Endothelial cell of umbilical vein (primary cell): ENCODE measurements at regions not wholly inside any gene's neighbourhood (a gene's known extent, or its start where the extent isn't known, plus 50 kb on each side); places are given as distances from the start of the nearest gene placed in this dataset.

Source experiments
- BruUV-seq: library from RNA; stranded (reverse); fragments of 400-500 nt; replicated peaks from 2 replicates; lab custom pipeline; 2021; lab: Mats Ljungman, UMichigan
- CTCF ChIA-PET: fragments of 300-600, 350-600 bp; sonication (Branson Sonifier 250); formaldehyde crosslinking; loops from one replicate; lab custom pipeline; 2021; ENCODE audit warnings: antibody characterized with exemption, inconsistent platforms; lab: Charles Lee
- POLR2A ChIA-PET: fragments of 300-600, 350-600 bp; sonication (Branson Sonifier 250); formaldehyde crosslinking; loops from one replicate; lab custom pipeline; 2021; ENCODE audit warnings: antibody characterized with exemption, inconsistent platforms; lab: Charles Lee
- DNase-seq: peaks from one replicate; pipeline ENCODE4 v3.0.0-alpha.2; 2011; ENCODE audit warnings: low read depth, low spot score
- FAIRE-seq: peaks from 2 replicates; lab custom pipeline; 2011; peaks lifted over from hg19 to GRCh38; lab: Jason Lieb, UNC
- H2AFZ ChIP-seq: 2 replicates; pipeline ENCODE4 v1.6.0; 2012; ENCODE audit warnings: low read depth, low read length, control low read depth, inconsistent platforms
- H3K27ac ChIP-seq: 2 replicates; pipeline ENCODE4 v1.5.1; 2011; ENCODE audit warnings: low read depth, mild to moderate bottlenecking, control low read depth, low read length, moderate library complexity; ENCODE audit not compliant: insufficient read depth
- H3K27me3 ChIP-seq, 2 experiments: 2 replicates each; pipeline versions ENCODE4 v1.6.0 to v1.6.1; 2011; ENCODE audit warnings: low read length in 2 of 2, mixed read lengths in 1 of 2; ENCODE audit not compliant: control insufficient read depth in 2 of 2, insufficient read depth in 2 of 2
- H3K36me3 ChIP-seq, 2 experiments: 2 replicates in 1 of 2; 3 replicates in 1 of 2; pipeline ENCODE4 v1.5.1; 2011; ENCODE audit warnings: low read length in 2 of 2, mild to moderate bottlenecking in 1 of 2, moderate library complexity in 1 of 2; ENCODE audit not compliant: control insufficient read depth in 2 of 2, insufficient read depth in 2 of 2; ENCODE audit errors: extremely low read depth in 1 of 2
- H3K4me1 ChIP-seq: 3 replicates; pipeline ENCODE4 v1.5.1; 2011; ENCODE audit warnings: mild to moderate bottlenecking, low read length; ENCODE audit not compliant: control insufficient read depth, insufficient read depth; ENCODE audit errors: extremely low read depth
- H3K4me2 ChIP-seq: 2 replicates; pipeline ENCODE4 v1.6.1; 2011; ENCODE audit warnings: low read length, control low read depth, mixed read lengths; ENCODE audit not compliant: insufficient read depth
- H3K4me3 ChIP-seq, 3 experiments: fragments of 200-600 bp in 1 of 3; sonication (generic), shearing (Covaris generic) in 1 of 3; replicated peaks in 1 of 3; 2 replicates each; pipeline ENCODE4 v1.5.1; 2011 to 2016; ENCODE audit warnings: control low read depth in 3 of 3, low read length in 3 of 3, mild to moderate bottlenecking in 2 of 3, inconsistent platforms in 1 of 3, low read depth in 1 of 3, moderate library complexity in 1 of 3; ENCODE audit not compliant: insufficient read depth in 1 of 3
- H3K79me2 ChIP-seq: 2 replicates; pipeline ENCODE4 v1.6.0; 2012; ENCODE audit warnings: low read length, inconsistent platforms; ENCODE audit not compliant: control insufficient read depth, insufficient read depth
- H3K9ac ChIP-seq: replicated peaks from 2 replicates; pipeline ENCODE3; 2011; ENCODE audit warnings: low read length, control low read depth; ENCODE audit not compliant: insufficient read depth; ENCODE audit errors: extremely low read depth
- H3K9me1 ChIP-seq: replicated peaks from 3 replicates; pipeline ENCODE4 v1.6.0; 2011; ENCODE audit warnings: mild to moderate bottlenecking, low read length; ENCODE audit not compliant: control insufficient read depth, insufficient read depth; ENCODE audit errors: extremely low read depth
- H3K9me3 ChIP-seq: replicated peaks from 2 replicates; pipeline ENCODE4 v1.5.1; 2012; ENCODE audit warnings: low read length, inconsistent platforms; ENCODE audit not compliant: control insufficient read depth, insufficient read depth
- H4K20me1 ChIP-seq: replicated peaks from 2 replicates; pipeline ENCODE3; 2011; ENCODE audit warnings: mild to moderate bottlenecking, low read length; ENCODE audit not compliant: control insufficient read depth, insufficient read depth; ENCODE audit errors: extremely low read depth
- EZH2 ChIP-seq: IDR thresholded peaks from 2 replicates; pipeline ENCODE4 v1.6.1; 2012; ENCODE audit warnings: borderline replicate concordance, low read depth, mild to moderate bottlenecking, moderate library complexity, low read length, inconsistent platforms; ENCODE audit not compliant: severe bottlenecking
- FOS ChIP-seq: IDR thresholded peaks from 2 replicates; pipeline ENCODE4 v1.6.1; 2011; ENCODE audit warnings: mild to moderate bottlenecking, low read length, moderate library complexity, borderline replicate concordance; ENCODE audit not compliant: insufficient read depth
- GATA2 ChIP-seq: IDR thresholded peaks from 2 replicates; pipeline ENCODE4 v1.7.0; 2011; ENCODE audit warnings: low read depth, mild to moderate bottlenecking, moderate library complexity, mixed read lengths, low read length; ENCODE audit not compliant: insufficient read length, insufficient read depth
- JUN ChIP-seq: IDR thresholded peaks from 2 replicates; pipeline ENCODE4 v1.6.1; 2011; ENCODE audit warnings: borderline replicate concordance, low read depth; ENCODE audit not compliant: insufficient read length, insufficient read depth
- MYC ChIP-seq: IDR thresholded peaks from one replicate; pipeline ENCODE4 v1.6.1; 2011; ENCODE audit warnings: mild to moderate bottlenecking, low read depth, low read length
- POLR2A ChIP-seq: IDR thresholded peaks from 2 replicates; pipeline ENCODE4 v1.6.1; 2012; ENCODE audit warnings: low read depth, mild to moderate bottlenecking, control low read depth, low read length
- POLR2AphosphoS5 ChIP-seq: IDR thresholded peaks from 2 replicates; pipeline ENCODE4 v1.6.1; 2012; ENCODE audit warnings: low read depth, mild to moderate bottlenecking, control low read depth, low read length, moderate library complexity; ENCODE audit not compliant: insufficient read depth
- dilution Hi-C: fragments of 300-500 bp; cut with MboI; formaldehyde crosslinking; loops from one replicate; pipeline ENCODE4 v1.15.0; 2019; ENCODE audit warnings: low sequenced_read_pairs; ENCODE audit not compliant: extremely low pct_ligation_motif_present
- intact Hi-C: fragments of 100-400 bp; cut with micrococcal nuclease; formaldehyde crosslinking; loops from one replicate; pipeline ENCODE4 v1.10.0; 2022
- TF ChIP-seq, protein P1 (sequence below), 2 donors: IDR thresholded peaks; 1 replicate in 1 of 2; 2 replicates in 1 of 2; pipeline ENCODE4 v1.5.1; 2011; ENCODE audit warnings: low read length in 2 of 2, mild to moderate bottlenecking in 2 of 2, moderate library complexity in 2 of 2, control low read depth in 1 of 2, inconsistent platforms in 1 of 2, low read depth in 1 of 2; ENCODE audit not compliant: insufficient read depth in 1 of 2; ENCODE audit errors: extremely low read depth in 1 of 2
- TF ChIP-seq, protein P2 (sequence below): IDR thresholded peaks from 2 replicates; pipeline ENCODE4 v1.6.1; 2011; ENCODE audit not compliant: insufficient read depth, insufficient read length

DNA sequence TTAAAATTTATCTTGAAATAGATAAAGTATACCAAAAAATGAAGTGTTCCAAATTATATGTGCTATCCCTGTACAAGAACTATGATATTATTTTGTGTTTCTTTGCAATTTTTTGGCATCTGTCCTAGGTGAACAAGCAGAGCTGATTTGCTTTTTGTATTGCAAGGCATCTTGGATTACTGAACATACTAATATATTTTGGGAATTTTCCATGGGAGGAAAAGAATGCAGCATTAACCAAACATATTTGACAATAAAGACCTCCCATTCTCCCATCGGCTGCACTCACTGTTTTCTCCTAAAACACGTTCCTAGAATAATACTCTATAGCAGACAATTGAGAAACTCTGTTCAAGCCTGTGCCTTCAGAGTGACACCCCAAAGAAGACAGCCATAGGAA is 265.1 kb upstream of the ALCAM start:
- TF ChIP-seq GATA2: no peak
- TF ChIP-seq, protein P1, sequence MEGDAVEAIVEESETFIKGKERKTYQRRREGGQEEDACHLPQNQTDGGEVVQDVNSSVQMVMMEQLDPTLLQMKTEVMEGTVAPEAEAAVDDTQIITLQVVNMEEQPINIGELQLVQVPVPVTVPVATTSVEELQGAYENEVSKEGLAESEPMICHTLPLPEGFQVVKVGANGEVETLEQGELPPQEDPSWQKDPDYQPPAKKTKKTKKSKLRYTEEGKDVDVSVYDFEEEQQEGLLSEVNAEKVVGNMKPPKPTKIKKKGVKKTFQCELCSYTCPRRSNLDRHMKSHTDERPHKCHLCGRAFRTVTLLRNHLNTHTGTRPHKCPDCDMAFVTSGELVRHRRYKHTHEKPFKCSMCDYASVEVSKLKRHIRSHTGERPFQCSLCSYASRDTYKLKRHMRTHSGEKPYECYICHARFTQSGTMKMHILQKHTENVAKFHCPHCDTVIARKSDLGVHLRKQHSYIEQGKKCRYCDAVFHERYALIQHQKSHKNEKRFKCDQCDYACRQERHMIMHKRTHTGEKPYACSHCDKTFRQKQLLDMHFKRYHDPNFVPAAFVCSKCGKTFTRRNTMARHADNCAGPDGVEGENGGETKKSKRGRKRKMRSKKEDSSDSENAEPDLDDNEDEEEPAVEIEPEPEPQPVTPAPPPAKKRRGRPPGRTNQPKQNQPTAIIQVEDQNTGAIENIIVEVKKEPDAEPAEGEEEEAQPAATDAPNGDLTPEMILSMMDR (IDR thresholded peaks at IDR 0.05; ENCODE audit: extremely low read depth in 1 of 2, insufficient read depth in 1 of 2, low read depth in 1 of 2, low read length in 2 of 2): no peak
- TF ChIP-seq, protein P2, sequence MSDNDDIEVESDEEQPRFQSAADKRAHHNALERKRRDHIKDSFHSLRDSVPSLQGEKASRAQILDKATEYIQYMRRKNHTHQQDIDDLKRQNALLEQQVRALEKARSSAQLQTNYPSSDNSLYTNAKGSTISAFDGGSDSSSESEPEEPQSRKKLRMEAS: no peak
- no peak for TF ChIP-seq JUN
- no peak for TF ChIP-seq MYC
- no peak for TF ChIP-seq POLR2A
- TF ChIP-seq EZH2: no peak
- no peak for TF ChIP-seq FOS
- TF ChIP-seq POLR2AphosphoS5: no peak
- Histone ChIP-seq H3K4me1 (no peaks in the 10 kb centered on the region), H3K9me1 (no peaks in the 10 kb centered on the region), H3K27ac (no peak overlapping the region), H2AFZ (no peak overlapping the region), H4K20me1 (no peaks in the 10 kb centered on the region), H3K36me3 (no peaks in the 10 kb centered on the region), H3K27me3 (no peaks in the 10 kb centered on the region), H3K79me2 (no peaks in the 10 kb centered on the region), H3K4me3 (no peak overlapping the region), H3K4me2 (no peak overlapping the region), H3K9me3 (no peaks in the 10 kb centered on the region), H3K9ac (no peak overlapping the region)
- intact Hi-C loops (no loop called here), dilution Hi-C loops (no loop called here)
- DNase-seq (no peak), FAIRE-seq (no peak)
- BruUV-seq: no TSS peak
- ChIA-PET POLR2A (no interaction called here), CTCF (no interaction called here)
